ENCODE measurements at regions not wholly inside any gene's neighbourhood (a gene's known extent, or its start where the extent isn't known, plus 50 kb on each side); places are given as distances from the start of the nearest gene placed in this dataset.

- TF ChIP-seq CTCF (IDR thresholded peaks at IDR 0.05; ENCODE audit: control extremely low read depth, extremely low read depth, low read depth, missing control alignments): no peak
- ChIA-PET CTCF (interaction anchor here (1.7 kb wide), 1 partner anchor 11 kb away, joined by 4 read pairs; no protein-coding TSS in a partner anchor), POLR2A (no interaction called here)
- no peak for DNase-seq (ENCODE audit: extremely low spot score)
Measured at GRCh38 chr20:61127311-61128039, 124.6 kb upstream of the CDH4 start.

- ChIA-PET CTCF (interaction anchor here (1.7 kb wide), 1 partner anchor 10 kb away, joined by 4 read pairs; no protein-coding TSS in a partner anchor), POLR2A (no interaction called here)
- TF ChIP-seq CTCF (IDR thresholded peaks at IDR 0.05; ENCODE audit: control extremely low read depth, extremely low read depth, low read depth, missing control alignments): no peak
- DNase-seq (ENCODE audit: extremely low spot score): no peak
Measured at GRCh38 chr20:61128701-61129269, 123.3 kb upstream of the CDH4 start.

- POLR2A ChIA-PET: no interaction called here
- no peak for TF ChIP-seq CTCF (IDR thresholded peaks at IDR 0.05; ENCODE audit: control extremely low read depth, extremely low read depth, low read depth, missing control alignments)
- DNase-seq (ENCODE audit: extremely low spot score): no peak
- CTCF ChIA-PET: interaction anchor here (1.7 kb wide), 1 partner anchor 9 kb away, joined by 4 read pairs; no protein-coding TSS in a partner anchor
Measured at GRCh38 chr20:61129311-61129710, 122.8 kb upstream of the CDH4 start.

- CTCF ChIA-PET: no interaction called here
- POLR2A ChIA-PET: no interaction called here
- no peak for DNase-seq (ENCODE audit: extremely low spot score)
- TF ChIP-seq CTCF (IDR thresholded peaks at IDR 0.05; ENCODE audit: control extremely low read depth, extremely low read depth, low read depth, missing control alignments): no peak
Measured at GRCh38 chr20:61130156-61130555, 121.9 kb upstream of the CDH4 start.

GRCh38 chr20:61131944-61132343 lies 120.1 kb upstream of the CDH4 start:
- TF ChIP-seq CTCF (IDR thresholded peaks at IDR 0.05; ENCODE audit: control extremely low read depth, extremely low read depth, low read depth, missing control alignments): no peak
- ChIA-PET CTCF (no interaction called here), POLR2A (no interaction called here)
- no peak for DNase-seq (ENCODE audit: extremely low spot score)

GRCh38 chr20:61133611-61134010 lies 118.5 kb upstream of the CDH4 start:
- POLR2A ChIA-PET: no interaction called here
- DNase-seq (ENCODE audit: extremely low spot score): no peak
- no peak for TF ChIP-seq CTCF (IDR thresholded peaks at IDR 0.05; ENCODE audit: control extremely low read depth, extremely low read depth, low read depth, missing control alignments)
- CTCF ChIA-PET: no interaction called here
